T47D (cell line): ENCODE measurements at regions not wholly inside any gene's neighbourhood (a gene's known extent, or its start where the extent isn't known, plus 50 kb on each side); places are given as distances from the start of the nearest gene placed in this dataset.
A peak's percentile ranks its signal among the peaks of the same experiment; 100 is the strongest.
"Not testable (repeated sequence)": the region's sequence is repeated elsewhere in the genome, so short reads cannot be mapped to it uniquely, and the experiment has no call there.

Source experiments
- DNase-seq, 2 experiments: peaks; one replicate each; pipeline versions ENCODE4 v3.0.0 to v3.0.0-alpha.2; 2011 to 2012; ENCODE audit warnings: low read depth in 1 of 2, low spot score in 1 of 2
- JUND ChIP-seq: IDR thresholded peaks from 2 replicates; pipeline ENCODE4 v1.6.1; 2012; ENCODE audit warnings: low read depth
- in situ Hi-C: cut with HindIII; loops from 2 replicates; pipeline ENCODE4 v1.10.0; 2016; ENCODE audit warnings: low sequenced_read_pairs, low pct_unique_long_range_greater_than_20kb

- TF ChIP-seq JUND: no peak
- no peak for DNase-seq
- in situ Hi-C loops: no loop called here
Measured at GRCh38 chr9:108742191-108742590, 113.6 kb downstream of the ACTL7B start.

- DNase-seq, in situ Hi-C loops: not testable (repeated sequence)
Measured at GRCh38 chr9:108731292-108731691, 124.5 kb downstream of the ACTL7B start.

GRCh38 chr9:108727580-108728111, 128.1 kb downstream of the ACTL7B start:
- no peak for DNase-seq
- in situ Hi-C loops: no loop called here
- TF ChIP-seq JUND: no peak

GRCh38 chr9:108724652-108725051, 131.1 kb downstream of the ACTL7B start:
- in situ Hi-C loops: no loop called here
- no peak for DNase-seq
- TF ChIP-seq JUND: no peak

GRCh38 chr9:108724122-108724521, 131.7 kb downstream of the ACTL7B start:
- DNase-seq: no peak
- TF ChIP-seq JUND: no peak
- in situ Hi-C loops: no loop called here

GRCh38 chr9:108722396-108722795, 133.4 kb downstream of the ACTL7B start:
- DNase-seq: no peak
- TF ChIP-seq JUND: no peak
- in situ Hi-C loops: no loop called here

GRCh38 chr9:108720191-108720642, 135.6 kb downstream of the ACTL7B start:
- TF ChIP-seq JUND: no peak
- DNase-seq: no peak
- in situ Hi-C loops: no loop called here

- no peak for TF ChIP-seq JUND
- in situ Hi-C loops: no loop called here
- peak; percentile 40 to 96 for DNase-seq
Measured at GRCh38 chr9:108710424-108710823, 145.4 kb downstream of the ACTL7B start.

GRCh38 chr9:108709997-108710396, 145.8 kb downstream of the ACTL7B start:
- in situ Hi-C loops: no loop called here
- peak; percentile 22 to 94 for DNase-seq
- no peak for TF ChIP-seq JUND

- no peak for DNase-seq
- in situ Hi-C loops: no loop called here
Measured at GRCh38 chr9:108709126-108709525, 146.7 kb downstream of the ACTL7B start.

GRCh38 chr9:108708448-108708847, 147.3 kb downstream of the ACTL7B start:
- DNase-seq: no peak
- in situ Hi-C loops: no loop called here
- no peak for TF ChIP-seq JUND

More at GRCh38 chr9:108709126-108709525, 146.7 kb downstream of the ACTL7B start:
- TF ChIP-seq JUND: no peak

GRCh38 chr9:108707120-108707519, 148.7 kb downstream of the ACTL7B start:
- TF ChIP-seq JUND: no peak

GRCh38 chr9:108704156-108704852, 151.5 kb downstream of the ACTL7B start:
- DNase-seq: no peak
- in situ Hi-C loops: no loop called here
- TF ChIP-seq JUND: no peak

More at GRCh38 chr9:108707120-108707519, 148.7 kb downstream of the ACTL7B start:
- in situ Hi-C loops: no loop called here
- DNase-seq: no peak
